ENCODE measurements at regions not wholly inside any gene's neighbourhood (a gene's known extent, or its start where the extent isn't known, plus 50 kb on each side); places are given as distances from the start of the nearest gene placed in this dataset.

- TF ChIP-seq CTCF (IDR thresholded peaks at IDR 0.05) (no peak), POLR2A (IDR thresholded peaks at IDR 0.05) (no peak)
Observed at GRCh38 chr5:126009566-126009965, 413.6 kb upstream of the GRAMD2B start.
